IMR-90 (cell line): ENCODE measurements at regions not wholly inside any gene's neighbourhood (a gene's known extent, or its start where the extent isn't known, plus 50 kb on each side); places are given as distances from the start of the nearest gene placed in this dataset.

Source experiments
- ATAC-seq: fragments of 200-7000 bp; cut with Tn5 transposase; 2 replicates; pipeline ENCODE4 v1.9.1; 2020; ENCODE audit warnings: low read depth, mild to moderate bottlenecking, moderate library complexity
- BruUV-seq: library from RNA; stranded (reverse); fragments of 400-500 nt; replicated peaks from 2 replicates; lab custom pipeline; 2021; lab: Mats Ljungman, UMichigan
- CTCF ChIA-PET: fragments of 300-600 bp; formaldehyde crosslinking; extraction: SDS; loops from one replicate; lab custom pipeline; 2021; ENCODE audit warnings: antibody characterized with exemption; lab: Yijun Ruan, JAX
- POLR2A ChIA-PET: fragments of 300-600 bp; sonication (Branson Sonifier 250); formaldehyde crosslinking; loops from one replicate; lab custom pipeline; 2022; ENCODE audit warnings: antibody characterized with exemption; ENCODE audit not compliant: unreplicated experiment; lab: Charles Lee
- DNase-seq: peaks from one replicate; pipeline ENCODE4 v3.0.0; 2013
- H2AFZ ChIP-seq: replicated peaks from 2 replicates; pipeline ENCODE3; 2013; ENCODE audit warnings: low read length, mild to moderate bottlenecking; ENCODE audit not compliant: poor library complexity
- H2AK5ac ChIP-seq: 2 replicates; pipeline ENCODE4 v1.6.1; 2013; ENCODE audit warnings: low read depth, low read length, inconsistent platforms
- H2AK9ac ChIP-seq: replicated peaks from 2 replicates; pipeline ENCODE3; 2013; ENCODE audit warnings: mild to moderate bottlenecking, low read depth, low read length, moderate library complexity; ENCODE audit not compliant: poor library complexity
- H2BK120ac ChIP-seq: 2 replicates; pipeline ENCODE4 v1.6.1; 2013; ENCODE audit warnings: low read depth, low read length, inconsistent platforms
- H2BK15ac ChIP-seq: 3 replicates; pipeline ENCODE4 v1.6.1; 2013; ENCODE audit warnings: low read depth, low read length, inconsistent platforms
- H2BK20ac ChIP-seq: 2 replicates; pipeline ENCODE4 v1.6.1; 2013; ENCODE audit warnings: low read depth, mild to moderate bottlenecking, inconsistent platforms, low read length, moderate library complexity
- H2BK5ac ChIP-seq: 2 replicates; pipeline ENCODE4 v1.6.1; 2013; ENCODE audit warnings: mild to moderate bottlenecking, low read depth, low read length, inconsistent platforms; ENCODE audit not compliant: poor library complexity, severe bottlenecking
- H3K14ac ChIP-seq: replicated peaks from 2 replicates; pipeline ENCODE4 v1.6.1; 2013; ENCODE audit warnings: low read depth, low read length, inconsistent platforms
- H3K18ac ChIP-seq: 2 replicates; pipeline ENCODE4 v1.6.1; 2013; ENCODE audit warnings: low read depth, low read length, control low read depth
- H3K23ac ChIP-seq: 2 replicates; pipeline ENCODE4 v1.6.1; 2013; ENCODE audit warnings: low read depth, low read length, inconsistent platforms
- H3K27ac ChIP-seq: 2 replicates; pipeline ENCODE4 v1.5.1; 2013; ENCODE audit warnings: mild to moderate bottlenecking, control low read depth, low read length; ENCODE audit not compliant: insufficient read depth
- H3K27me3 ChIP-seq: 2 replicates; pipeline ENCODE4 v1.6.1; 2013; ENCODE audit warnings: low read length; ENCODE audit not compliant: control insufficient read depth, insufficient read depth
- H3K36me3 ChIP-seq: 2 replicates; pipeline ENCODE4 v1.6.1; 2013; ENCODE audit warnings: low read length, mixed read lengths; ENCODE audit not compliant: control insufficient read depth, insufficient read depth
- H3K4ac ChIP-seq: 2 replicates; pipeline ENCODE4 v1.6.1; 2013; ENCODE audit warnings: low read depth, low read length, inconsistent platforms
- H3K4me1 ChIP-seq: 2 replicates; pipeline ENCODE4 v1.6.1; 2013; ENCODE audit warnings: low read length, mixed read lengths; ENCODE audit not compliant: control insufficient read depth, insufficient read depth
- H3K4me2 ChIP-seq: 2 replicates; pipeline ENCODE4 v1.6.1; 2013; ENCODE audit warnings: low read depth, mild to moderate bottlenecking, control low read depth, low read length, moderate library complexity
- H3K4me3 ChIP-seq: 2 replicates; pipeline ENCODE4 v1.5.1; 2013; ENCODE audit warnings: low read depth, mild to moderate bottlenecking, control low read depth, low read length, moderate library complexity; ENCODE audit not compliant: insufficient read depth
- H3K56ac ChIP-seq: 2 replicates; pipeline ENCODE4 v1.6.1; 2013; ENCODE audit warnings: low read length, inconsistent platforms; ENCODE audit not compliant: insufficient read depth; ENCODE audit errors: extremely low read depth
- H3K79me1 ChIP-seq, 2 experiments: 2 replicates each; pipeline ENCODE4 v1.6.1; 2013; ENCODE audit warnings: low read length in 2 of 2, inconsistent platforms in 1 of 2, low read depth in 1 of 2
- H3K9ac ChIP-seq: 2 replicates; pipeline ENCODE4 v1.6.1; 2013; ENCODE audit warnings: low read depth, low read length, control low read depth
- H3K9me1 ChIP-seq: 2 replicates; pipeline ENCODE4 v1.6.1; 2013; ENCODE audit warnings: low read length, inconsistent platforms; ENCODE audit not compliant: insufficient read depth
- H3K9me3 ChIP-seq: 2 replicates; pipeline ENCODE4 v1.6.1; 2013; ENCODE audit warnings: low read length; ENCODE audit not compliant: control insufficient read depth, insufficient read depth
- H4K20me1 ChIP-seq: 2 replicates; pipeline ENCODE4 v1.6.1; 2013; ENCODE audit warnings: low read length, inconsistent platforms; ENCODE audit not compliant: insufficient read depth
- H4K5ac ChIP-seq: 2 replicates; pipeline ENCODE4 v1.6.1; 2013; ENCODE audit warnings: mild to moderate bottlenecking, low read depth, low read length, control low read depth
- H4K8ac ChIP-seq, 2 experiments: 2 replicates each; pipeline ENCODE4 v1.6.1; 2013; ENCODE audit warnings: low read depth in 2 of 2, low read length in 2 of 2, control low read depth in 1 of 2, inconsistent platforms in 1 of 2
- H4K91ac ChIP-seq: 2 replicates; pipeline ENCODE4 v1.6.1; 2013; ENCODE audit warnings: low read depth, low read length, inconsistent platforms; ENCODE audit not compliant: insufficient read depth
- CEBPB ChIP-seq: IDR thresholded peaks from 2 replicates; pipeline ENCODE4 v1.6.1; 2012; ENCODE audit warnings: low read depth, low read length, improper control_type of control experiment
- MAFK ChIP-seq: IDR thresholded peaks from 2 replicates; pipeline ENCODE4 v1.6.1; 2012; ENCODE audit warnings: low read depth, low read length, improper control_type of control experiment
- WGBS, 2 experiments: methylation state at CpG; one replicate each; pipeline versions ENCODE4 v1.1.5 to v1.1.7; 2013; ENCODE audit warnings: missing lambda C conversion rate in 2 of 2; ENCODE audit not compliant: insufficient read length in 1 of 2; ENCODE audit errors: extremely low coverage in 2 of 2; 5-methylcytosine and 5-hydroxymethylcytosine counted together
- dilution Hi-C: fragments of 300-500 bp; cut with HindIII; formaldehyde crosslinking; loops from one replicate; pipeline ENCODE4 v1.14.3; 2018; ENCODE audit warnings: low sequenced_read_pairs; ENCODE audit not compliant: unreplicated experiment
- in situ Hi-C: fragments of 300-500 bp; cut with MboI; formaldehyde crosslinking; loops from 3 replicates; pipeline ENCODE4 v1.14.3; 2019; ENCODE audit warnings: low sequenced_read_pairs, inconsistent platforms, mixed read lengths
- intact Hi-C: fragments of 100-400 bp; cut with micrococcal nuclease; formaldehyde crosslinking; loops from 2 replicates; pipeline ENCODE4 v1.10.0; 2022

GRCh38 chr1:67941746-67942145, 108.5 kb upstream of the GNG12 start:
- Histone ChIP-seq H4K91ac (no peak overlapping the region), H4K8ac (no peak overlapping the region), H4K20me1 (no peaks in the 10 kb centered on the region), H3K4me2 (peak overlapping the region; percentile 29; the same call in 1 of the 2 replicates), H3K9me3 (no peaks in the 10 kb centered on the region), H3K9ac (no peak overlapping the region), H3K14ac (no peak overlapping the region), H3K18ac (no peak overlapping the region), H2BK20ac (no peak overlapping the region), H2BK5ac (no peak overlapping the region), H2AK5ac (no peak overlapping the region), H3K56ac (no peak overlapping the region), H3K9me1 (peaks cover 9% of the 10 kb centered on the region; the same call in 1 of the 2 replicates), H4K5ac (no peak overlapping the region), H3K27me3 (no peaks in the 10 kb centered on the region), H3K27ac (no peak overlapping the region), H3K79me1 (no peaks in the 10 kb centered on the region), H2AK9ac (no peak overlapping the region), H3K4ac (no peak overlapping the region), H3K36me3 (no peaks in the 10 kb centered on the region), H2AFZ (no peak overlapping the region), H2BK15ac (no peak overlapping the region), H3K23ac (no peak overlapping the region), H3K4me1 (peaks cover 15% of the 10 kb centered on the region), H2BK120ac (no peak overlapping the region), H3K4me3 (no peak overlapping the region)
- DNase-seq: no peak
- TF ChIP-seq MAFK (no peak), CEBPB (peak; percentile 82)
- ChIA-PET POLR2A (interaction anchor here (0.6 kb wide), 1 partner anchor 231 kb away, joined by 3 read pairs; no protein-coding TSS in a partner anchor), CTCF (no interaction called here)
- intact Hi-C loops: no loop called here
- BruUV-seq: no TSS peak
- in situ Hi-C loops: no loop called here
- dilution Hi-C loops: no loop called here
- ATAC-seq: no peak
- WGBS, 2 experiments: no CpG with 5 or more reads among the region's 3 CpGs
